H1 (cell line): ENCODE measurements at regions not wholly inside any gene's neighbourhood (a gene's known extent, or its start where the extent isn't known, plus 50 kb on each side); places are given as distances from the start of the nearest gene placed in this dataset.

Experiments used
- CTCF ChIA-PET: fragments of 300-600 bp; sonication (Branson Sonifier 250); formaldehyde crosslinking; loops from one replicate; lab custom pipeline; 2021; ENCODE audit not compliant: partially characterized antibody; lab: Charles Lee
- POLR2A ChIA-PET: fragments of 300-600 bp; sonication (Branson Sonifier 250); formaldehyde crosslinking; loops from one replicate; lab custom pipeline; 2021; ENCODE audit warnings: inconsistent platforms; ENCODE audit not compliant: partially characterized antibody; lab: Charles Lee
- DNase-seq, 2 experiments: peaks; one replicate each; pipeline versions ENCODE4 v3.0.0 to v3.0.0-alpha.2; 2010 to 2022; ENCODE audit warnings: low spot score in 2 of 2, low read depth in 1 of 2, mixed read lengths in 1 of 2
- FAIRE-seq: peaks from 2 replicates; lab custom pipeline; 2011; peaks lifted over from hg19 to GRCh38; lab: Jason Lieb, UNC
- H2AFZ ChIP-seq: 2 replicates; pipeline ENCODE4 v1.8.1; 2012; ENCODE audit warnings: low read length, inconsistent platforms
- H2AK5ac ChIP-seq: 2 replicates; pipeline ENCODE4 v1.6.1; 2013; ENCODE audit warnings: low read depth, low read length
- H2BK120ac ChIP-seq: replicated peaks from 2 replicates; pipeline ENCODE3; 2013; ENCODE audit warnings: low read depth, low read length, inconsistent platforms
- H2BK12ac ChIP-seq: 2 replicates; pipeline ENCODE4 v1.6.1; 2013; ENCODE audit warnings: low read depth, low read length
- H2BK15ac ChIP-seq: 2 replicates; pipeline ENCODE4 v1.6.1; 2013; ENCODE audit warnings: low read length
- H2BK20ac ChIP-seq: 2 replicates; pipeline ENCODE4 v1.6.1; 2013; ENCODE audit warnings: low read length
- H2BK5ac ChIP-seq: 2 replicates; pipeline ENCODE4 v1.6.1; 2013; ENCODE audit warnings: low read depth, low read length
- H3K14ac ChIP-seq: 2 replicates; pipeline ENCODE4 v1.6.1; 2013; ENCODE audit warnings: inconsistent platforms; ENCODE audit not compliant: insufficient read length
- H3K18ac ChIP-seq: 2 replicates; pipeline ENCODE4 v1.6.1; 2013; ENCODE audit warnings: low read length; ENCODE audit errors: extremely low read depth
- H3K23ac ChIP-seq: 2 replicates; pipeline ENCODE4 v1.6.1; 2013; ENCODE audit warnings: inconsistent platforms; ENCODE audit not compliant: insufficient read length
- H3K23me2 ChIP-seq: 2 replicates; pipeline ENCODE4 v1.6.1; 2013; ENCODE audit warnings: low read depth, low read length
- H3K27ac ChIP-seq: 2 replicates; pipeline ENCODE4 v1.6.1; 2011; ENCODE audit warnings: low read depth, low read length, inconsistent platforms
- H3K27me3 ChIP-seq, 4 experiments: replicated peaks in 1 of 4; 1 replicate in 1 of 4; 2 replicates in 3 of 4; pipeline versions ENCODE4 v1.6.1 to v1.8.1; 2011 to 2013; ENCODE audit warnings: low read length in 3 of 4, mild to moderate bottlenecking in 3 of 4, inconsistent platforms in 2 of 4, mixed read lengths in 2 of 4, moderate library complexity in 1 of 4; ENCODE audit not compliant: control insufficient read depth in 3 of 4, insufficient read depth in 3 of 4; ENCODE audit errors: extremely low read depth in 1 of 4
- H3K36me3 ChIP-seq, 4 experiments: 2 replicates each; pipeline versions ENCODE4 v1.6.1 to v1.8.1; 2011 to 2013; ENCODE audit warnings: mild to moderate bottlenecking in 4 of 4, low read length in 3 of 4, moderate library complexity in 2 of 4, control low read depth in 1 of 4, inconsistent platforms in 1 of 4; ENCODE audit not compliant: insufficient read depth in 4 of 4, control insufficient read depth in 2 of 4
- H3K4ac ChIP-seq: replicated peaks from 2 replicates; pipeline ENCODE3; 2013; ENCODE audit warnings: low read length, low read depth, mixed read lengths, inconsistent platforms; ENCODE audit not compliant: insufficient read length
- H3K4me1 ChIP-seq, 4 experiments: replicated peaks in 1 of 4; 1 replicate in 1 of 4; 2 replicates in 3 of 4; pipeline versions ENCODE4 v1.6.1 to v1.8.1; 2011 to 2013; ENCODE audit warnings: low read length in 3 of 4, inconsistent platforms in 2 of 4, mixed read lengths in 1 of 4; ENCODE audit not compliant: insufficient read depth in 4 of 4, control insufficient read depth in 3 of 4
- H3K4me2 ChIP-seq, 2 experiments: 2 replicates each; pipeline versions ENCODE4 v1.6.1 to v1.8.1; 2011 to 2013; ENCODE audit warnings: low read depth in 2 of 2, low read length in 2 of 2, control low read depth in 1 of 2, inconsistent platforms in 1 of 2, mild to moderate bottlenecking in 1 of 2; ENCODE audit not compliant: insufficient read depth in 1 of 2
- H3K4me3 ChIP-seq, 4 experiments: fragments of 200-600, 300-600 bp in 1 of 4; sonication (generic), shearing (Covaris generic), sonication (Bioruptor Twin) in 1 of 4; 2 replicates each; pipeline versions ENCODE4 v1.5.1 to v1.8.1; 2011 to 2016; ENCODE audit warnings: low read length in 4 of 4, low read depth in 3 of 4, control low read depth in 2 of 4, inconsistent platforms in 2 of 4, mild to moderate bottlenecking in 2 of 4, mixed read lengths in 1 of 4, moderate library complexity in 1 of 4; ENCODE audit not compliant: insufficient read depth in 2 of 4; ENCODE audit errors: extremely low read depth in 1 of 4
- H3K56ac ChIP-seq: replicated peaks from 2 replicates; pipeline ENCODE3; 2013; ENCODE audit warnings: low read depth, mild to moderate bottlenecking, mixed read lengths, low read length, inconsistent platforms; ENCODE audit not compliant: insufficient read length
- H3K79me1 ChIP-seq: 2 replicates; pipeline ENCODE4 v1.6.1; 2013; ENCODE audit warnings: low read depth, low read length, control low read depth
- H3K79me2 ChIP-seq, 2 experiments: 2 replicates each; pipeline versions ENCODE4 v1.6.1 to v1.8.1; 2012 to 2013; ENCODE audit warnings: low read length in 2 of 2, mild to moderate bottlenecking in 2 of 2, inconsistent platforms in 1 of 2; ENCODE audit not compliant: insufficient read depth in 2 of 2, control insufficient read depth in 1 of 2
- H3K9ac ChIP-seq, 4 experiments: replicated peaks in 1 of 4; 1 replicate in 1 of 4; 2 replicates in 3 of 4; pipeline versions ENCODE4 v1.6.1 to v1.8.1; 2011 to 2013; ENCODE audit warnings: low read depth in 3 of 4, low read length in 3 of 4, control low read depth in 2 of 4, mild to moderate bottlenecking in 2 of 4, moderate library complexity in 2 of 4, inconsistent platforms in 1 of 4; ENCODE audit errors: extremely low read depth in 1 of 4
- H3K9me3 ChIP-seq, 2 experiments: 2 replicates each; pipeline versions ENCODE4 v1.6.1 to v1.8.1; 2012 to 2013; ENCODE audit warnings: mild to moderate bottlenecking in 2 of 2, moderate library complexity in 2 of 2, control low read depth in 1 of 2, inconsistent platforms in 1 of 2, low read depth in 1 of 2, low read length in 1 of 2, mixed read lengths in 1 of 2; ENCODE audit not compliant: insufficient read depth in 2 of 2
- H4K20me1 ChIP-seq, 2 experiments: replicated peaks in 1 of 2; 2 replicates each; pipeline versions ENCODE3 to v1.8.1; 2011 to 2013; ENCODE audit warnings: inconsistent platforms in 2 of 2, low read length in 2 of 2, mild to moderate bottlenecking in 1 of 2; ENCODE audit not compliant: insufficient read depth in 2 of 2, control insufficient read depth in 1 of 2
- H4K5ac ChIP-seq: 2 replicates; pipeline ENCODE4 v1.6.1; 2013; ENCODE audit warnings: low read length, low read depth, mixed read lengths, inconsistent platforms; ENCODE audit not compliant: insufficient read length
- H4K8ac ChIP-seq: 2 replicates; pipeline ENCODE4 v1.8.0; 2013; ENCODE audit warnings: mild to moderate bottlenecking, moderate library complexity, low read length, inconsistent platforms; ENCODE audit not compliant: insufficient read depth; ENCODE audit errors: extremely low read depth
- H4K91ac ChIP-seq: replicated peaks from 2 replicates; pipeline ENCODE3; 2013; ENCODE audit warnings: low read length, mixed read lengths, inconsistent platforms; ENCODE audit not compliant: insufficient read length
- CBX8 ChIP-seq: fragments of 300-800, 300-1000 bp; sonication (generic); IDR thresholded peaks from 2 replicates; pipeline ENCODE4 v1.7.1; 2016; ENCODE audit warnings: low read depth, low read length, borderline replicate concordance
- CEBPB ChIP-seq: IDR thresholded peaks from 2 replicates; pipeline ENCODE4 v1.6.1; 2012; ENCODE audit warnings: low read depth, low read length
- GTF2F1 ChIP-seq: IDR thresholded peaks from 2 replicates; pipeline ENCODE4 v1.6.1; 2012; ENCODE audit warnings: low read depth, low read length, improper control_type of control experiment, borderline replicate concordance
- MAFK ChIP-seq: IDR thresholded peaks from 2 replicates; pipeline ENCODE4 v1.6.1; 2012; ENCODE audit warnings: low read depth, mild to moderate bottlenecking, improper control_type of control experiment, low read length
- RFX5 ChIP-seq: IDR thresholded peaks from 2 replicates; pipeline ENCODE4 v1.6.1; 2011; ENCODE audit warnings: low read depth, low read length, improper control_type of control experiment, borderline replicate concordance
- WGBS, 2 experiments: shearing (Covaris generic) in 1 of 2; methylation state at CpG; one replicate each; pipeline versions ENCODE4 v1.1.6 to v1.1.7; 2013 to 2015; ENCODE audit warnings: low lambda C conversion rate in 2 of 2, mixed read lengths in 2 of 2, inconsistent platforms in 1 of 2, low coverage in 1 of 2, missing lambda C conversion rate in 1 of 2; ENCODE audit not compliant: insufficient replicate concordance in 2 of 2, insufficient coverage in 1 of 2, insufficient read length in 1 of 2; ENCODE audit errors: extremely low coverage in 1 of 2, missing lambda C conversion rate in 1 of 2; 5-methylcytosine and 5-hydroxymethylcytosine counted together

DNA sequence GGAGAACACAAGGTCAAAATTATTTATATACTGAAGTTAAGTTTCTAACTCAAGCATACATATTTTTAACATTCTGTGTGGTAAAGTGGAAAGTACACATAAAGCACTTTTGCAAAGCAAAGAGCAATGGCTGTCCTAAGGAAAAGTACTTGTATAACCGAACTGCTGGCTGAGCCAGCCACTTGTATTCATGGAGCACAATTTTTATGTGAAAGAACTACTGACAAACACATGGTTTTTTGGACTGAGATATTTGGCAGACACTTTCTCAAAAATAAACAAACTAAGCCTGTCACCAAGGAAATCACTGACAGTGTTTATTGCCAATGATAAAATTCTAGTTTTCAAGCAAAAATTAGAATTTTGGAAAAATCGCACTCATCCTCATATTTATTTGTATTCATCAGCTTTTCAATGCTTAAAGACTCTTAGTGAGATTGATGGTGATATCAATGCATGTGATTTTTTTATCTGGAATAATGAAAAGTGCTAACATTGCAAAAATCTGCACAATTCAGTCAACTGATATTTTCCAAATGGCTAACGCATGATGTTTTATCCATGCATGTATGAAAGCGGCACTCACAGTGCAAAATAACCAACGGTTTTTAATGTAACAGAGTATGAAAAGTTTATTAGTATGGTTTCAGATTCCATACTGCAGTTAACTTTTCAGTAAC lies 125.3 kb downstream of the IPO8 start:
- Histone ChIP-seq H3K4ac (no peak overlapping the region), H2AK5ac (no peak overlapping the region), H3K4me1 (no peaks in the 10 kb centered on the region), H3K4me2 (no peak overlapping the region), H2BK5ac (no peak overlapping the region), H4K5ac (no peak overlapping the region), H3K27ac (no peak overlapping the region), H2BK12ac (no peak overlapping the region), H3K79me2 (no peaks in the 10 kb centered on the region), H3K14ac (no peak overlapping the region), H2BK15ac (no peak overlapping the region), H2BK120ac (no peak overlapping the region), H3K56ac (no peak overlapping the region), H4K20me1 (no peaks in the 10 kb centered on the region), H2AFZ (no peak overlapping the region), H4K91ac (no peak overlapping the region), H3K9me3 (no peaks in the 10 kb centered on the region), H3K27me3 (no peaks in the 10 kb centered on the region), H4K8ac (no peak overlapping the region), H2BK20ac (no peak overlapping the region), H3K4me3 (no peak overlapping the region), H3K18ac (no peak overlapping the region), H3K79me1 (no peaks in the 10 kb centered on the region), H3K23ac (no peak overlapping the region), H3K9ac (no peak overlapping the region), H3K23me2 (no peaks in the 10 kb centered on the region; the same call in 1 of the 2 replicates), H3K36me3 (no peaks in the 10 kb centered on the region)
- FAIRE-seq (no peak), DNase-seq (no peak)
- CTCF ChIA-PET = no interaction called here
- POLR2A ChIA-PET = no interaction called here
- 93% methylated on average over 5 of the region's 5 CpGs; no CpG with 5 or more reads in 1 of the 2 experiments for WGBS, 2 experiments
- no peak for TF ChIP-seq GTF2F1
- TF ChIP-seq MAFK = peak; percentile 40; the same call in 1 of the 2 replicates
- TF ChIP-seq RFX5 = no peak
- no peak for TF ChIP-seq CBX8
- no peak for TF ChIP-seq CEBPB
